Activated CD4-positive, alpha-beta T cell treated with anti-CD3 and anti-CD28 coated beads, Interleukin-10, Interleukin-2, amounts not matched to agents 100 ng/mL and 50 ng/mL, durations not matched to agents 16 hours and 8 hours (primary cell): ENCODE measurements at regions not wholly inside any gene's neighbourhood (a gene's known extent, or its start where the extent isn't known, plus 50 kb on each side); places are given as distances from the start of the nearest gene placed in this dataset.

Experiments used
- DNase-seq: peaks from one replicate; pipeline ENCODE4 v3.0.0-alpha.2; 2020

- no peak for DNase-seq
Measured at GRCh38 chr3:76352051-76352450, 566.7 kb upstream of the ZNF717 start.

- DNase-seq: no peak
Measured at GRCh38 chr3:76352511-76353284, 567.3 kb upstream of the ZNF717 start.

- DNase-seq: no peak
Measured at GRCh38 chr3:76353683-76354082, 568.3 kb upstream of the ZNF717 start.

GRCh38 chr3:76361010-76361409 is 575.7 kb upstream of the ZNF717 start:
- no peak for DNase-seq

- DNase-seq: no peak
Measured at GRCh38 chr3:76362643-76363042, 577.3 kb upstream of the ZNF717 start.

- DNase-seq: no peak
Measured at GRCh38 chr3:76365275-76365674, 579.9 kb upstream of the ZNF717 start.

GRCh38 chr3:76367281-76367680 is 581.9 kb upstream of the ZNF717 start:
- DNase-seq: no peak

GRCh38 chr3:76369170-76369569 is 583.8 kb upstream of the ZNF717 start:
- DNase-seq: no peak

- DNase-seq: no peak
Measured at GRCh38 chr3:76370749-76371520, 585.6 kb upstream of the ZNF717 start.

GRCh38 chr3:76372497-76372896 is 587.1 kb upstream of the ZNF717 start:
- DNase-seq: no peak

GRCh38 chr3:76377074-76377473 is 591.7 kb upstream of the ZNF717 start:
- no peak for DNase-seq

GRCh38 chr3:76378789-76379188 is 593.4 kb upstream of the ZNF717 start:
- DNase-seq: no peak

- no peak for DNase-seq
Measured at GRCh38 chr3:76383781-76384180, 598.4 kb upstream of the ZNF717 start.

GRCh38 chr3:76387000-76387399 is 601.7 kb upstream of the ZNF717 start:
- DNase-seq: no peak

- no peak for DNase-seq
Measured at GRCh38 chr3:76400141-76400540, 614.8 kb upstream of the ZNF717 start.

GRCh38 chr3:76402926-76403325 is 617.6 kb upstream of the ZNF717 start:
- DNase-seq: no peak

GRCh38 chr3:76403556-76403955 is 618.2 kb upstream of the ZNF717 start:
- no peak for DNase-seq

GRCh38 chr3:76405196-76405595 is 619.8 kb upstream of the ZNF717 start:
- no peak for DNase-seq

GRCh38 chr3:76410762-76411281 is 625.5 kb upstream of the ZNF717 start:
- DNase-seq: no peak

GRCh38 chr3:76415384-76415783 is 624.5 kb upstream of the ROBO2 start:
- no peak for DNase-seq

- no peak for DNase-seq
Measured at GRCh38 chr3:76429581-76430177, 610.2 kb upstream of the ROBO2 start.

- no peak for DNase-seq
Measured at GRCh38 chr3:76432396-76432795, 607.5 kb upstream of the ROBO2 start.

- DNase-seq: no peak
Measured at GRCh38 chr3:76436894-76437293, 603.0 kb upstream of the ROBO2 start.

- no peak for DNase-seq
Measured at GRCh38 chr3:76438971-76439370, 600.9 kb upstream of the ROBO2 start.
